CD4-positive, alpha-beta memory T cell (primary cell): ENCODE measurements at regions not wholly inside any gene's neighbourhood (a gene's known extent, or its start where the extent isn't known, plus 50 kb on each side); places are given as distances from the start of the nearest gene placed in this dataset.
"Not testable (repeated sequence)": the region's sequence is repeated elsewhere in the genome, so short reads cannot be mapped to it uniquely, and the experiment has no call there.

Experiments
- CTCF ChIA-PET: fragments of 350-600 bp; sonication (Branson Sonifier 250); formaldehyde crosslinking; loops from one replicate; lab custom pipeline; 2021; ENCODE audit warnings: inconsistent platforms; ENCODE audit not compliant: partially characterized antibody; lab: Charles Lee
- POLR2A ChIA-PET: fragments of 350-600 bp; sonication (Branson Sonifier 250); formaldehyde crosslinking; loops from one replicate; lab custom pipeline; 2021; ENCODE audit not compliant: partially characterized antibody; lab: Charles Lee
- DNase-seq, 5 donors: peaks; one replicate each; pipeline versions ENCODE4 v3.0.0 to v3.0.0-alpha.2; 2020 to 2022; ENCODE audit warnings: mixed read lengths in 1 of 5
- H3K27ac ChIP-seq: one replicate; pipeline ENCODE4 v1.7.0; 2013; ENCODE audit warnings: low read depth, low read length
- H3K27me3 ChIP-seq: 2 replicates; pipeline ENCODE4 v1.7.0; 2013; ENCODE audit warnings: mild to moderate bottlenecking, low read length, moderate library complexity; ENCODE audit not compliant: insufficient read depth
- H3K36me3 ChIP-seq: 2 replicates; pipeline ENCODE4 v1.7.0; 2013; ENCODE audit warnings: mild to moderate bottlenecking, low read length, moderate library complexity; ENCODE audit not compliant: insufficient read depth
- H3K4me1 ChIP-seq: 2 replicates; pipeline ENCODE4 v1.7.0; 2013; ENCODE audit warnings: mild to moderate bottlenecking, low read length, moderate library complexity; ENCODE audit not compliant: insufficient read depth
- H3K4me3 ChIP-seq, 2 donors: one replicate each; pipeline ENCODE4 v1.7.0; 2013; ENCODE audit warnings: low read length in 2 of 2, mild to moderate bottlenecking in 1 of 2
- H3K9me3 ChIP-seq, 2 donors: one replicate each; pipeline ENCODE4 v1.7.0; 2013; ENCODE audit warnings: low read length in 2 of 2, control low read depth in 1 of 2; ENCODE audit not compliant: control insufficient read depth in 1 of 2
- H3K27ac Mint-ChIP-seq, 7 donors: one replicate each; pipeline ENCODE4 v1.8.0; 2020 to 2021; ENCODE audit warnings: mixed read lengths in 7 of 7, mild to moderate bottlenecking in 6 of 7, inconsistent platforms in 3 of 7, moderate library complexity in 3 of 7
- H3K27me3 Mint-ChIP-seq, 2 donors: one replicate each; pipeline ENCODE4 v1.8.0; 2020 to 2021; ENCODE audit warnings: mixed read lengths in 2 of 2
- H3K36me3 Mint-ChIP-seq, 2 donors: one replicate each; pipeline ENCODE4 v1.8.0; 2020 to 2021; ENCODE audit warnings: mixed read lengths in 2 of 2, inconsistent platforms in 1 of 2, mild to moderate bottlenecking in 1 of 2
- H3K4me1 Mint-ChIP-seq, 4 donors: one replicate each; pipeline ENCODE4 v1.8.0; 2020 to 2021; ENCODE audit warnings: mixed read lengths in 4 of 4, mild to moderate bottlenecking in 1 of 4
- H3K4me3 Mint-ChIP-seq, 8 donors: one replicate each; pipeline ENCODE4 v1.8.0; 2020 to 2021; ENCODE audit warnings: mixed read lengths in 8 of 8, mild to moderate bottlenecking in 7 of 8, moderate library complexity in 6 of 8, inconsistent platforms in 3 of 8
- H3K9me3 Mint-ChIP-seq, 8 donors: one replicate each; pipeline ENCODE4 v1.8.0; 2020 to 2021; ENCODE audit warnings: mixed read lengths in 8 of 8, mild to moderate bottlenecking in 5 of 8, inconsistent platforms in 3 of 8, moderate library complexity in 1 of 8
- intact Hi-C: fragments of 100-400 bp; cut with micrococcal nuclease; formaldehyde crosslinking; loops from one replicate; pipeline ENCODE4 v1.15.1; 2023

GRCh38 chr7:119914119-119914518, 358.9 kb upstream of the KCND2 start:
- H3K36me3 ChIP-seq, CTCF ChIA-PET: not testable (repeated sequence)
- H3K9me3 Mint-ChIP-seq: peaks cover 0 to 19% (median 13%) of the 10 kb centered on the region in 8 donors

GRCh38 chr7:119916501-119916900, 356.5 kb upstream of the KCND2 start:
- Mint-ChIP-seq H3K4me1 (no peaks in the 10 kb centered on the region), H3K36me3 (no peaks in the 10 kb centered on the region), H3K9me3 (peaks cover 0 to 23% (median 15%) of the 10 kb centered on the region in 8 donors), H3K27ac (no peak overlapping the region), H3K27me3 (no peaks in the 10 kb centered on the region), H3K4me3 (no peak overlapping the region)
- no peak for DNase-seq
- H3K36me3 ChIP-seq: no peaks in the 10 kb centered on the region
- H3K9me3 ChIP-seq: no peaks in the 10 kb centered on the region
- no peaks in the 10 kb centered on the region for H3K27me3 ChIP-seq
- H3K4me1 ChIP-seq: no peaks in the 10 kb centered on the region
- intact Hi-C loops: no loop called here
- no peak overlapping the region for H3K4me3 ChIP-seq
- ChIA-PET POLR2A (no interaction called here), CTCF (no interaction called here)
- no peak overlapping the region for H3K27ac ChIP-seq

More at GRCh38 chr7:119914119-119914518, 358.9 kb upstream of the KCND2 start:
- POLR2A ChIA-PET, H3K4me1 Mint-ChIP-seq, H3K4me3 Mint-ChIP-seq, H3K27me3 ChIP-seq, H3K9me3 ChIP-seq, H3K4me3 ChIP-seq, H3K27me3 Mint-ChIP-seq, H3K36me3 Mint-ChIP-seq, intact Hi-C loops, H3K4me1 ChIP-seq, H3K27ac ChIP-seq, DNase-seq: not testable (repeated sequence)
- peak overlapping the region in 1 of 7 donors; percentile 43 for H3K27ac Mint-ChIP-seq

- Histone ChIP-seq H3K36me3 (no peaks in the 10 kb centered on the region), H3K27me3 (no peaks in the 10 kb centered on the region), H3K4me1 (no peaks in the 10 kb centered on the region), H3K9me3 (no peaks in the 10 kb centered on the region), H3K4me3 (no peak overlapping the region), H3K27ac (no peak overlapping the region)
- H3K36me3 Mint-ChIP-seq: no peaks in the 10 kb centered on the region
- H3K9me3 Mint-ChIP-seq: peaks cover 0 to 19% (median 14%) of the 10 kb centered on the region in 8 donors
- DNase-seq: no peak
- POLR2A ChIA-PET: no interaction called here
- CTCF ChIA-PET: no interaction called here
- no peaks in the 10 kb centered on the region for H3K27me3 Mint-ChIP-seq
- H3K4me1 Mint-ChIP-seq: no peaks in the 10 kb centered on the region
- H3K27ac Mint-ChIP-seq: no peak overlapping the region
- H3K4me3 Mint-ChIP-seq: no peak overlapping the region
- intact Hi-C loops: no loop called here
Observed at GRCh38 chr7:119918185-119918584, 354.8 kb upstream of the KCND2 start.

- intact Hi-C loops: no loop called here
Observed at GRCh38 chr7:119919986-119920385, 353.0 kb upstream of the KCND2 start.

GRCh38 chr7:119925581-119926289, 347.2 kb upstream of the KCND2 start:
- Histone ChIP-seq H3K27me3 (no peaks in the 10 kb centered on the region), H3K27ac (no peak overlapping the region), H3K9me3 (no peaks in the 10 kb centered on the region), H3K4me1 (no peaks in the 10 kb centered on the region), H3K4me3 (no peak overlapping the region), H3K36me3 (no peaks in the 10 kb centered on the region)
- no peak overlapping the region for H3K27ac Mint-ChIP-seq
- intact Hi-C loops: no loop called here
- ChIA-PET POLR2A (no interaction called here), CTCF (no interaction called here)
- H3K4me3 Mint-ChIP-seq: no peak overlapping the region
- no peaks in the 10 kb centered on the region for H3K36me3 Mint-ChIP-seq
- peaks cover 0 to 24% (median 6%) of the 10 kb centered on the region in 8 donors for H3K9me3 Mint-ChIP-seq
- H3K4me1 Mint-ChIP-seq: no peaks in the 10 kb centered on the region
- DNase-seq: no peak
- no peaks in the 10 kb centered on the region for H3K27me3 Mint-ChIP-seq

More at GRCh38 chr7:119919986-119920385, 353.0 kb upstream of the KCND2 start:
- Histone ChIP-seq H3K4me3 (no peak overlapping the region), H3K27ac (no peak overlapping the region), H3K4me1 (no peaks in the 10 kb centered on the region), H3K9me3 (no peaks in the 10 kb centered on the region), H3K27me3 (no peaks in the 10 kb centered on the region), H3K36me3 (no peaks in the 10 kb centered on the region)
- Mint-ChIP-seq H3K27me3 (no peaks in the 10 kb centered on the region), H3K9me3 (peaks cover 0 to 19% (median 12%) of the 10 kb centered on the region in 8 donors), H3K36me3 (no peaks in the 10 kb centered on the region), H3K27ac (no peak overlapping the region), H3K4me3 (no peak overlapping the region), H3K4me1 (no peaks in the 10 kb centered on the region)
- no peak for DNase-seq
- ChIA-PET CTCF (no interaction called here), POLR2A (no interaction called here)

- H3K4me3 Mint-ChIP-seq: no peak overlapping the region
- ChIA-PET CTCF (no interaction called here), POLR2A (no interaction called here)
- no peaks in the 10 kb centered on the region for H3K27me3 Mint-ChIP-seq
- Histone ChIP-seq H3K27me3 (no peaks in the 10 kb centered on the region), H3K4me1 (no peaks in the 10 kb centered on the region), H3K27ac (no peak overlapping the region), H3K4me3 (no peak overlapping the region), H3K9me3 (no peaks in the 10 kb centered on the region), H3K36me3 (no peaks in the 10 kb centered on the region)
- H3K9me3 Mint-ChIP-seq: peaks cover 0 to 23% (median 7%) of the 10 kb centered on the region in 8 donors
- no peak for DNase-seq
- no peaks in the 10 kb centered on the region for H3K36me3 Mint-ChIP-seq
- intact Hi-C loops: no loop called here
- H3K4me1 Mint-ChIP-seq: no peaks in the 10 kb centered on the region
- H3K27ac Mint-ChIP-seq: no peak overlapping the region
Observed at GRCh38 chr7:119929891-119930290, 343.1 kb upstream of the KCND2 start.

GRCh38 chr7:119931230-119931824, 341.6 kb upstream of the KCND2 start:
- Mint-ChIP-seq H3K27me3 (no peaks in the 10 kb centered on the region), H3K4me3 (no peak overlapping the region), H3K9me3 (peaks cover 0 to 20% (median 3%) of the 10 kb centered on the region in 8 donors), H3K27ac (no peak overlapping the region), H3K36me3 (no peaks in the 10 kb centered on the region), H3K4me1 (no peaks in the 10 kb centered on the region)
- CTCF ChIA-PET: no interaction called here
- intact Hi-C loops: no loop called here
- Histone ChIP-seq H3K27ac (no peak overlapping the region), H3K4me3 (no peak overlapping the region), H3K27me3 (no peaks in the 10 kb centered on the region), H3K36me3 (no peaks in the 10 kb centered on the region), H3K4me1 (no peaks in the 10 kb centered on the region), H3K9me3 (no peaks in the 10 kb centered on the region)
- no peak for DNase-seq
- POLR2A ChIA-PET: no interaction called here
